HG03175 (cell line): ENCODE measurements at regions not wholly inside any gene's neighbourhood (a gene's known extent, or its start where the extent isn't known, plus 50 kb on each side); places are given as distances from the start of the nearest gene placed in this dataset.
"Not testable (repeated sequence)": the region's sequence is repeated elsewhere in the genome, so short reads cannot be mapped to it uniquely, and the experiment has no call there.

Experiments used
- ATAC-seq: cut with Tn5 transposase; IDR thresholded peaks from one replicate; pipeline ENCODE4 v1.9.1; 2021; ENCODE audit warnings: mild to moderate bottlenecking, moderate library complexity; ENCODE audit not compliant: unreplicated experiment

GRCh38 chr21:28714777-28715464 lies 277.8 kb downstream of the LTN1 start:
- no peak for ATAC-seq

- no peak for ATAC-seq
These were observed 280.3 kb downstream of the LTN1 start for GRCh38 chr21:28712411-28712810.

- no peak for ATAC-seq
These were observed 287.1 kb downstream of the LTN1 start for GRCh38 chr21:28705616-28706015.

GRCh38 chr21:28704746-28705145 lies 287.9 kb downstream of the LTN1 start:
- no peak for ATAC-seq

GRCh38 chr21:28703861-28704260 lies 288.8 kb downstream of the LTN1 start:
- no peak for ATAC-seq

- ATAC-seq = no peak
These were observed 292.9 kb downstream of the LTN1 start for GRCh38 chr21:28699596-28700259.

GRCh38 chr21:28699186-28699585 lies 293.5 kb downstream of the LTN1 start:
- no peak for ATAC-seq

GRCh38 chr21:28696844-28697410 lies 295.8 kb downstream of the LTN1 start:
- ATAC-seq = no peak

GRCh38 chr21:28693476-28693875 lies 299.2 kb downstream of the LTN1 start:
- no peak for ATAC-seq

GRCh38 chr21:28690196-28690595 lies 302.5 kb downstream of the LTN1 start:
- ATAC-seq = no peak

GRCh38 chr21:28688381-28688780 lies 304.3 kb downstream of the LTN1 start:
- ATAC-seq = no peak

- no peak for ATAC-seq
These were observed 305.1 kb downstream of the LTN1 start for GRCh38 chr21:28687586-28687985.

GRCh38 chr21:28683982-28684752 lies 308.5 kb downstream of the LTN1 start:
- no peak for ATAC-seq

GRCh38 chr21:28682884-28683283 lies 309.8 kb downstream of the LTN1 start:
- not testable (repeated sequence) for ATAC-seq

GRCh38 chr21:28677096-28677495 lies 315.6 kb downstream of the LTN1 start:
- not testable (repeated sequence) for ATAC-seq

GRCh38 chr21:28675331-28676041 lies 317.2 kb downstream of the LTN1 start:
- ATAC-seq = no peak

- ATAC-seq = no peak
These were observed 317.9 kb downstream of the LTN1 start for GRCh38 chr21:28674763-28675162.

GRCh38 chr21:28671549-28672195 lies 321.0 kb downstream of the LTN1 start:
- ATAC-seq = no peak

- ATAC-seq = no peak
These were observed 322.6 kb downstream of the LTN1 start for GRCh38 chr21:28669971-28670653.

- no peak for ATAC-seq
These were observed 323.4 kb downstream of the LTN1 start for GRCh38 chr21:28669321-28669720.
